Thyroid gland (tissue), 4 donors: ENCODE measurements at regions not wholly inside any gene's neighbourhood (a gene's known extent, or its start where the extent isn't known, plus 50 kb on each side); places are given as distances from the start of the nearest gene placed in this dataset.

Experiments used
- POLR2A ChIP-seq, 2 donors: fragments of 450-650 bp; IDR thresholded peaks; one replicate each; pipeline ENCODE4 v1.6.1; 2017; ENCODE audit warnings: antibody characterized with exemption in 2 of 2, mild to moderate bottlenecking in 2 of 2, moderate library complexity in 1 of 2
- TF ChIP-seq, protein P1 (sequence below), 6 experiments: fragments of 200-600 bp in 3 of 6; fragments of 450-650 bp in 3 of 6; sonication (generic) in 3 of 6; IDR thresholded peaks; one replicate each; pipeline ENCODE4 v1.5.1; 2016 to 2019; ENCODE audit warnings: antibody characterized with exemption in 6 of 6, mild to moderate bottlenecking in 2 of 6, inconsistent platforms in 1 of 6, moderate library complexity in 1 of 6

DNA sequence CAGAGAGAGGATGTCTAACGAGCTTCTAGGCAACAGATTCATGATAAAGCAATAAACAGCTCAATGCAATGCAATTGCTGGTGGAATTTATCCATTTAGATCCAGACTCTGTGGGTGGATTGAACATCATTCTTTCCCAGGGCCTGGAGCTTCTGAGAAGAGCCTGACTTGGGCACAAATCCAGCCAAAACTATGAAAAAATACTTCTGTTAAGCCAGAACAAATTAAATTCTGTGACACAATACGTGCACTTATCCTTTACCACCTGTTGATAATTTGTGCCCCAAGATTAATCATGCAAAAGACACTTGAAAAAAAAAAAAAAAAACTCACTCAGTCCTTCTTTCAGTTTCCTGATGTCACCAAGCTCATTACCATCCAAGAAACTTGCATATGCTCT is 446.0 kb upstream of the DCN start:
- TF ChIP-seq POLR2A (IDR thresholded peaks at IDR 0.05), result no peak
- TF ChIP-seq, protein P1, sequence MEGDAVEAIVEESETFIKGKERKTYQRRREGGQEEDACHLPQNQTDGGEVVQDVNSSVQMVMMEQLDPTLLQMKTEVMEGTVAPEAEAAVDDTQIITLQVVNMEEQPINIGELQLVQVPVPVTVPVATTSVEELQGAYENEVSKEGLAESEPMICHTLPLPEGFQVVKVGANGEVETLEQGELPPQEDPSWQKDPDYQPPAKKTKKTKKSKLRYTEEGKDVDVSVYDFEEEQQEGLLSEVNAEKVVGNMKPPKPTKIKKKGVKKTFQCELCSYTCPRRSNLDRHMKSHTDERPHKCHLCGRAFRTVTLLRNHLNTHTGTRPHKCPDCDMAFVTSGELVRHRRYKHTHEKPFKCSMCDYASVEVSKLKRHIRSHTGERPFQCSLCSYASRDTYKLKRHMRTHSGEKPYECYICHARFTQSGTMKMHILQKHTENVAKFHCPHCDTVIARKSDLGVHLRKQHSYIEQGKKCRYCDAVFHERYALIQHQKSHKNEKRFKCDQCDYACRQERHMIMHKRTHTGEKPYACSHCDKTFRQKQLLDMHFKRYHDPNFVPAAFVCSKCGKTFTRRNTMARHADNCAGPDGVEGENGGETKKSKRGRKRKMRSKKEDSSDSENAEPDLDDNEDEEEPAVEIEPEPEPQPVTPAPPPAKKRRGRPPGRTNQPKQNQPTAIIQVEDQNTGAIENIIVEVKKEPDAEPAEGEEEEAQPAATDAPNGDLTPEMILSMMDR (IDR thresholded peaks at IDR 0.05), result no peak
